Effector memory CD4-positive, alpha-beta T cell (primary cell): ENCODE measurements at regions not wholly inside any gene's neighbourhood (a gene's known extent, or its start where the extent isn't known, plus 50 kb on each side); places are given as distances from the start of the nearest gene placed in this dataset.

Experiments used
- DNase-seq, 3 donors: peaks; one replicate each; pipeline ENCODE4 v3.0.0-alpha.2; 2020
- H3K27ac ChIP-seq: 2 replicates; pipeline ENCODE4 v1.7.0; 2013; ENCODE audit warnings: mild to moderate bottlenecking, low read length, moderate library complexity; ENCODE audit not compliant: insufficient read depth, poor library complexity, severe bottlenecking
- H3K27me3 ChIP-seq: replicated peaks from 2 replicates; pipeline ENCODE4 v1.7.0; 2013; ENCODE audit warnings: mild to moderate bottlenecking, low read length; ENCODE audit not compliant: insufficient read depth, control insufficient read depth, poor library complexity, severe bottlenecking
- H3K36me3 ChIP-seq: 2 replicates; pipeline ENCODE4 v1.7.0; 2013; ENCODE audit warnings: mild to moderate bottlenecking, low read length, moderate library complexity; ENCODE audit not compliant: control insufficient read depth, insufficient read depth
- H3K4me1 ChIP-seq: 2 replicates; pipeline ENCODE4 v1.7.0; 2013; ENCODE audit warnings: low read length, mild to moderate bottlenecking; ENCODE audit not compliant: control insufficient read depth, insufficient read depth, poor library complexity, severe bottlenecking
- H3K4me3 ChIP-seq: 2 replicates; pipeline ENCODE4 v1.7.0; 2013; ENCODE audit warnings: low read length, low read depth, mild to moderate bottlenecking; ENCODE audit not compliant: insufficient read depth, poor library complexity, severe bottlenecking
- H3K9me3 ChIP-seq: 2 replicates; pipeline ENCODE4 v1.7.0; 2013; ENCODE audit warnings: mild to moderate bottlenecking, low read length, moderate library complexity; ENCODE audit not compliant: control insufficient read depth

DNA sequence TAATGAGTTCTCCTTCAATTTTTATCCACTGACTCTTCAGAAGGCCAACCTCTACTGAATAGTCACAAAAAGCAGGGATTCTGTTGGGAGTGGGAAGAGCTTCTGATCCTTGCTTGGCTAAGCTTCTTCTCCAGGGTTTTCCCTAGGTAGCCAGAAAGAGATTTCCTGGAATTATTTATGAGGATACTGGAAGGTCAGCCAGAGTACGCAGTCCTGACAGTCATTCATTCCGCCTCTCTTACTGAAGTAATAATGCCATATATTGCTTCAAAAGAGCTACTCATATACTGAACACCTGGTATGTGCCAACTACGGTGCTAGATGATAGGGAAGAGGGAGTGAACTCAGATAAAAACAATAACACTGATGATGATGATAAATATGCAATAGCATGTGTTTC is 116.1 kb downstream of the CCDC34 start:
- no peak for DNase-seq
- Histone ChIP-seq H3K27me3 (no peaks in the 10 kb centered on the region), H3K27ac (no peak overlapping the region)

DNA sequence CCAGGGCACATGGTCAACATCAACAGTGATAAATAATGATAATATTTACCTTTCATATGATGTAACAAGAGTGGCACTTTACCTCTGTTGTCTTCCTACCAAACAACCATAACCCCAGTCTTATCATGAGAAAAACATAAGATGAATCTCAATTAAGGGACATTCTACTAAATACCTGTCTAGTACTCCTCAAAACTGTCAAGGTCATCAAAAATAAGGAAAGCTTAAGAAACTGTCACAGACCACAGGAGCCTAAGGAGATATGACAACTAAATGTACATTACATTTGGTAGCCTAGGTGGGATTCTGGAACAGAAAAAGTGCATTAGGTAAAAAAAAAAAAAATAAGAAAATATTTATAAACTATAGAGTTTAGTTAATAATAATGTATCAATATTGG is 118.1 kb downstream of the CCDC34 start:
- no peak for DNase-seq
- no peaks in the 10 kb centered on the region for H3K4me1 ChIP-seq
- no peak overlapping the region for H3K27ac ChIP-seq

More for the DNA sequence above, 116.1 kb downstream of the CCDC34 start:
- Histone ChIP-seq H3K9me3 (no peaks in the 10 kb centered on the region), H3K4me3 (no peak overlapping the region), H3K4me1 (no peaks in the 10 kb centered on the region), H3K36me3 (no peaks in the 10 kb centered on the region)

DNA sequence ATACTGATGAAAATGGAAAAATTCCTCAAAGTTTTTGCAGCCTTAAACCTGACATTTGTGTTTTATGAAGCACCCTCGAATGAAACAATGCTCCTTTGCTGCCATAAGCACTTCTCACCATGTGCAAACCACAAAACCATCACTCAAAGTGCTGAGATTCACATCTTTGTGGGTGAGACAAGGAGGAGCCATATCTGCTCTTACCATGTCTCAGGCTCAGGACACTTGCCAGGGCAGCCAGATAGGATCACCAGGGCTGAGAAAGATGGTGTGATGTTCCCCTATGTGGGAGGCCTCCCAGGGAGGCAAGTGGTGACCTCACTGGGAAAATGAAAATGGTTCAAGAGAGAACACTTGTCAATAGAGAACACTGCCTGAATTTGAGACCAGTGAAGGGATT is 120.4 kb downstream of the CCDC34 start:
- Histone ChIP-seq H3K27me3 (no peaks in the 10 kb centered on the region), H3K27ac (no peak overlapping the region), H3K4me3 (no peak overlapping the region), H3K4me1 (no peaks in the 10 kb centered on the region), H3K9me3 (no peaks in the 10 kb centered on the region), H3K36me3 (no peaks in the 10 kb centered on the region)
- no peak for DNase-seq

More for the DNA sequence above, 118.1 kb downstream of the CCDC34 start:
- H3K36me3 ChIP-seq: no peaks in the 10 kb centered on the region
- no peaks in the 10 kb centered on the region for H3K9me3 ChIP-seq
- H3K4me3 ChIP-seq: no peak overlapping the region
- H3K27me3 ChIP-seq: no peaks in the 10 kb centered on the region

DNA sequence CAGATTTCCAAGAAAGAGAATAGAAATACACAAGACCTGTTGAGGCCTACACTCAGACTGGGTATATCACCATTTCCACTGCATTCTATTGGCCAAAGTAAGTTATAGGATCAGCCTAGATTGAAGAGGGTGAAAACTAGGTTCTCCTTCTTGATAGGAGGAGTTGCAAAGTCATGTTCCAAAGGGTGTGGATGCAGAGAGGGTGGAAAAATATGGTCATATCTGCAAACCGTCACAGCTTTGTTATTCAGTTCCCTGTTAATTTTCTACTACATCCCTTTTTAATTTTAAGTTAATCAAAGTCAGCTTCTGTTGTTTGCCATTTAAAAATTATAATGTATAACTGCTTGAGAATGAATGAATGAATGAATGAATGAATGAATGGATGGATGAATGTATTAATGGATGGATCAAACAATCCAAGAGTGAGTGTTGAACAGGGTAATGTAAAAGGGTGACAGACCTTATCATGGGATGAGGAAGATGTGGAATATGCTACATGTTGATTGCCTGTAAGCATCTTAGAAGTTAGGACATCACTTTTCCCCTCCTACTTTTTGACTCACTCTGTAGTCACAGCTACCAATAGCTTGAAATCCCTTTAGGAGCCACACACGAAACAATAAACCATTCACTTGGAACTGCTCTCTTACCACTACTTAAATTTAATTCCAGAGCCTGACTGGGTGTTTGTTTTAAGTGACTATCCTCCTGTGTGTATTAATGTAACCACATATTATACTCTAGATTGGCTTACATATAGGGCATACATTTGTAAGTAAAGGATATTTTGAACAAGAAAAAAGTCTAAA is 121.5 kb downstream of the CCDC34 start:
- no peaks in the 10 kb centered on the region for H3K9me3 ChIP-seq
- H3K4me3 ChIP-seq: no peak overlapping the region
- no peaks in the 10 kb centered on the region for H3K36me3 ChIP-seq
- no peak overlapping the region for H3K27ac ChIP-seq
- H3K27me3 ChIP-seq: no peaks in the 10 kb centered on the region
- no peaks in the 10 kb centered on the region for H3K4me1 ChIP-seq
- DNase-seq: no peak

DNA sequence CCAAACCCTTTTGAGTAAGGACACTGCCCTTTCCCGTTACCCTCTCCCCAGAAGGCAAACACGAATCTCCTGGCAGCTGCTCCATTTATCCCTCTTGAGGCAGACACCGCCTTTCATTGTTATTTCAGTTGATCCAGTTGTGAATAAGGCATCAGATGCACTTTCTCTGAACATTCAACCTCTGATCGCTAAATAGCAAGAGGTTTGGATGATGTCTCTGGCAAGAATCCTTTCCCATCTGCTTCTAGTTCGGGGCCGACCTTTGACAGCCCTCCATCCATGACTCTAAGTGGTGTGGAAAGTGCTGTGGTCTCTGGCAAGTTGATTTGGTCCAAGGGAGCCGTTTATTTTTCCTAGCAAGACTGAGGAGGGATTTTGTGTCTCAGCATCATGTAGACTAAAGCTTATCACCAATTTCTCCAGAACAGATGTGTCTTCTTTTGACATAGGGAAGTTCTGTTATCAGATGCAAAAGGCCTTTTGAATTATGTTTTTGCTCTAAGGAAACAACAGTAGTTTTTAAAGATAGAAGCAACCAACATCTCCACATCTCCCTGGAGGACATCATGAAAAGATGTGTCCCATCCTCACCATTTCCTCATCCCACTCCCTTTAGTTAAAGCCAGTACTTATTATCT is 123.6 kb downstream of the CCDC34 start:
- no peak for DNase-seq

DNA sequence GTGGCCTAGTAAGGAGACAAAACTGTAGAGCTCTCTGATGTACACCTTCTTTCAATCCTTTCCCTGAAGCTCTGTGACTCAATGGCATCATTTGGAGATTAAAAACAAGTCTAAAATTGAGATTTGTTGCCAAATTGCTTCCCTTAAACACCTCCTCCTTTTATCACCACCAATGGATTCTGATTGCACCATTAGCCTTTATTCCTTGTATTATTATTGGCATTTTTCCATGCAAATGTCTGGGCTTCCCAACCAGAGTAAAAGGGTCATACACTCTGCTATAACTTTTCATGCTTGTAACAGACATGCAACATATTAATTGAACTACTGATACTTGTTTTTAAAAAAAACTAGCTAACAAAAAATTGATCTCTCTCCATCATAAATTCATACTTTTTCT is 124.2 kb downstream of the CCDC34 start:
- no peaks in the 10 kb centered on the region for H3K36me3 ChIP-seq
- H3K9me3 ChIP-seq: no peaks in the 10 kb centered on the region
- DNase-seq: no peak
- no peak overlapping the region for H3K27ac ChIP-seq
- no peaks in the 10 kb centered on the region for H3K27me3 ChIP-seq
- H3K4me3 ChIP-seq: no peak overlapping the region
- H3K4me1 ChIP-seq: no peaks in the 10 kb centered on the region

More for the DNA sequence above, 123.6 kb downstream of the CCDC34 start:
- Histone ChIP-seq H3K4me3 (no peak overlapping the region), H3K27me3 (no peaks in the 10 kb centered on the region), H3K36me3 (no peaks in the 10 kb centered on the region), H3K4me1 (no peaks in the 10 kb centered on the region), H3K27ac (no peak overlapping the region), H3K9me3 (no peaks in the 10 kb centered on the region)

DNA sequence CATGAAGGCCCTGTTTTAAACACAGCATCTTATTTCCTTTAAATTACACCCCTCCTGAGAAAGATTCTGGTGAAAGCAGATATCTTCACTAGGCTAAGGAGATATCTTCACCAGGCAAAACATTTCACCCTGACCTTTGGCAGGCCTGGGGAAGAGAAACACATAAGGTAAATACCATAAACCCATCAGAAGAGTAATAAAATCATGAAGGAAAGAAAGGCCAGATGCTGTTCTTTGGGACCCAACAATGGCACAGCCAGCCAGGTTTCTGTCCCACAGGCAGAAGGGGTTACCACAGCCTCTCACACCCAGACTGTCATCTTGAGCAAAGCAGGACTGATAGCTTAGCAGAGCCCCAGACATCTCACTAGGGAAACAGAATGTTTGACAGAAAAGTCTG is 125.4 kb downstream of the CCDC34 start:
- Histone ChIP-seq H3K4me3 (no peak overlapping the region), H3K36me3 (no peaks in the 10 kb centered on the region), H3K9me3 (no peaks in the 10 kb centered on the region), H3K4me1 (no peaks in the 10 kb centered on the region), H3K27me3 (no peaks in the 10 kb centered on the region), H3K27ac (no peak overlapping the region)
- DNase-seq: no peak

DNA sequence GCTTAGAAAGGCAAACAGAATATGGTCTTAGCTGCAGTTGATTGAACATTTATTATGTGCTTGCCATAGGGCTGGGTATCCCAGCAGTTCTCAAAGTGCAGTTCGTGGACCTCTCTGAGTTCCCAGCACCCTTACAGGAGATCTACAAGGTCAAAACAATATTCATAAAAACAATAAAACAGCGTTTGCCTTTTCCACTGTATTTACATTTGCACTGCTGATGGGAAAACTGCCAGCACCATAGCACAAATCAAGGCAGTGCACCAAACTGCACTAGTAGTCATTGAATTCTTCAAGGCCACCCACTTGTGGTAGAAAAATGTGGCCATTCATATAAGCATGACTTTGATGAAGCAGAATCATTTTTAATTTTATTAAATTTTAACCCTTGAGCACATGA is 128.1 kb downstream of the CCDC34 start:
- H3K4me3 ChIP-seq: no peak overlapping the region
- no peaks in the 10 kb centered on the region for H3K27me3 ChIP-seq
- no peaks in the 10 kb centered on the region for H3K36me3 ChIP-seq
- H3K9me3 ChIP-seq: no peaks in the 10 kb centered on the region
- no peak overlapping the region for H3K27ac ChIP-seq
- DNase-seq: no peak
- no peaks in the 10 kb centered on the region for H3K4me1 ChIP-seq

DNA sequence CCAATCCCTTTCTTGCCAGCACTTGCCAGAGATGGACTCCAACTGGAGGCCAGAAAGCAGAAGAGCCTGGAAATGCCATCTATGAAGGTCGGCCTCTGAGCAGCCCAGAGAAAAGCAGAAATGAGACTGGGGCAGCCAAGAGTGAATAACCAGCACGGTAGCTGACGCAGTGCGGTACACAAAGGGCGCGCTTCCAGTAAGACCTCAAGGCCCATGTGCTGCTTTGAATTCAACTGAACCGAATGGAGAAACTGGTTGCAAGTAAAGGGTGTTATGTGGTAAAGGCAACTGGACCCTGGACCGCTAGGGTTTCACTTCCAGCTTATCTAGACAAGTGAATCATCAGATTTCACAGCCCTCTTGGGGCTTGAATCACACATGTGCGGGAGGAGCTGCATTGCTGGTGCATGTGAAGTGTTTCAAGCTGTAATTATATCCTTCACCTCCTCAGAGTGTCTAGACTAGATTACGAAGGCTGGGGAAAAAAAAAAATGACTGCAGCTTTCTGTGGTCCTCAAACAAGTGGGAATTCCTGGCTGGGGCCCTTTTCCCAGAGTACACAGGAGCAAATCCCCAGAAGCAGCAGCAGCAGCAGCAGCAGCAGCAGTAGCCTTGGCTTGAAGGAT is 128.9 kb downstream of the CCDC34 start:
- Histone ChIP-seq H3K27ac (no peak overlapping the region), H3K36me3 (no peaks in the 10 kb centered on the region), H3K4me3 (no peak overlapping the region), H3K27me3 (no peaks in the 10 kb centered on the region), H3K9me3 (no peaks in the 10 kb centered on the region), H3K4me1 (no peaks in the 10 kb centered on the region)
- DNase-seq: no peak

DNA sequence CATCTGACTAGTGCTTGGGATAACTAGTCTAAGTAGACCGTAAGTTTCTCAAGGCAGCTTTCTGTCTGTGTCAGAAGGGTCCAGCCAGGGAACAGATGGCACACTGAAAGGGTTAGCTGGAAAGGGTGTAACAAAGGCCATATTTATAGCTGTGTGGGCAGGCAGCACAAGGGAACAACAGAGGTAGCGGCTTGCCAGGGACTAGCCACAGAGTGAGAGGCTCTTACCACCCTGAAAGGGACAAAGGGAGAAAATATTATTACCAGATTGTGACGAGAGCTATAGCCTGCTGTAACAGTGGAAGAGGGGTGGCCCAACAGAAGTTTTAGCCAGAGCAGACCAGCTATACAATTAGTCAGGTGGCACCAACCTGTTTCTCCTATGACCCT is 129.4 kb downstream of the CCDC34 start:
- Histone ChIP-seq H3K36me3 (no peaks in the 10 kb centered on the region), H3K9me3 (no peaks in the 10 kb centered on the region), H3K27ac (no peak overlapping the region), H3K4me1 (no peaks in the 10 kb centered on the region), H3K4me3 (no peak overlapping the region), H3K27me3 (no peaks in the 10 kb centered on the region)
- DNase-seq: no peak
